GM12873 (cell line): ENCODE measurements at regions not wholly inside any gene's neighbourhood (a gene's known extent, or its start where the extent isn't known, plus 50 kb on each side); places are given as distances from the start of the nearest gene placed in this dataset.

Experiments
- TF ChIP-seq, protein P1 (sequence below): IDR thresholded peaks from 2 replicates; pipeline ENCODE4 v1.5.1; 2012; ENCODE audit warnings: low read depth, mild to moderate bottlenecking, moderate library complexity, low read length, control low read depth; ENCODE audit not compliant: insufficient read depth; ENCODE audit errors: missing control alignments

DNA sequence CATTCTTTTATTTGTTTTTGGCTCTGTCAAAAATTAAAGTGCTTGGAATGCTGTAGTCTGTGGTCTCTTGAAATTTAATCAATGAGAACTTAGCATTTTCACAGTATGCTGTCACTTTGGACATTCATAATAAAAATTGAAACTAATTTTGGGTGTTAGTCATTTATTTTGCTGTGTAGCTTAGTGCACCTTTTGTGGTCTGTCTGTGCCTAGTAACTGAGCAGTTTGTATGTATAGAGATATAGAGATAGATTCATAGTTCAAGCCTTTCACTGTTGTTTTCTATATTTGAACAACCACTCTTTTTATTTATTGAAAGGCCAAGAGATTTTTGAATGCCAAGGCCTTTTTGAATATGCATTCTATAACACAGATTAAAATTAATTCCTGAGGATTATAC lies 86.4 kb upstream of the TIAM2 start:
- TF ChIP-seq, protein P1, sequence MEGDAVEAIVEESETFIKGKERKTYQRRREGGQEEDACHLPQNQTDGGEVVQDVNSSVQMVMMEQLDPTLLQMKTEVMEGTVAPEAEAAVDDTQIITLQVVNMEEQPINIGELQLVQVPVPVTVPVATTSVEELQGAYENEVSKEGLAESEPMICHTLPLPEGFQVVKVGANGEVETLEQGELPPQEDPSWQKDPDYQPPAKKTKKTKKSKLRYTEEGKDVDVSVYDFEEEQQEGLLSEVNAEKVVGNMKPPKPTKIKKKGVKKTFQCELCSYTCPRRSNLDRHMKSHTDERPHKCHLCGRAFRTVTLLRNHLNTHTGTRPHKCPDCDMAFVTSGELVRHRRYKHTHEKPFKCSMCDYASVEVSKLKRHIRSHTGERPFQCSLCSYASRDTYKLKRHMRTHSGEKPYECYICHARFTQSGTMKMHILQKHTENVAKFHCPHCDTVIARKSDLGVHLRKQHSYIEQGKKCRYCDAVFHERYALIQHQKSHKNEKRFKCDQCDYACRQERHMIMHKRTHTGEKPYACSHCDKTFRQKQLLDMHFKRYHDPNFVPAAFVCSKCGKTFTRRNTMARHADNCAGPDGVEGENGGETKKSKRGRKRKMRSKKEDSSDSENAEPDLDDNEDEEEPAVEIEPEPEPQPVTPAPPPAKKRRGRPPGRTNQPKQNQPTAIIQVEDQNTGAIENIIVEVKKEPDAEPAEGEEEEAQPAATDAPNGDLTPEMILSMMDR: no peak

DNA sequence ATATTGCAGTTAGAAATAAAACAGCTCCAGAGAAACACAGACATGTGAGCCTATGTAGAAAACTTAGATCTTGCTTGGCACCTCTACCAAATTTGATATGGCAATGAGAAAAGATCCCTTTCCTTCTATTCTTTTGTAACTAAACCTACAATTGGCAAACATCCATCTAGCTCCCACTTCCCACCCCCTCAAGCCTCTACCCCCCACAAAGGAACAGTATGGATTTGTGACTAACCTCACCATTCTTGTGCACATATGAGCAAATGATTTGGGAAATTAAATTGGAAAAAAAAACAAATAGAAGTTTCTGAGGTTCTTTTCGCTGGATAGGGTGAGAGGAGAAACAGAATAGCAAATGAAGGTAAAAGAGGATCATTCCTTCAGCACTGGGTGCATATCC lies 85.8 kb upstream of the TIAM2 start:
- TF ChIP-seq, protein P1: no peak

DNA sequence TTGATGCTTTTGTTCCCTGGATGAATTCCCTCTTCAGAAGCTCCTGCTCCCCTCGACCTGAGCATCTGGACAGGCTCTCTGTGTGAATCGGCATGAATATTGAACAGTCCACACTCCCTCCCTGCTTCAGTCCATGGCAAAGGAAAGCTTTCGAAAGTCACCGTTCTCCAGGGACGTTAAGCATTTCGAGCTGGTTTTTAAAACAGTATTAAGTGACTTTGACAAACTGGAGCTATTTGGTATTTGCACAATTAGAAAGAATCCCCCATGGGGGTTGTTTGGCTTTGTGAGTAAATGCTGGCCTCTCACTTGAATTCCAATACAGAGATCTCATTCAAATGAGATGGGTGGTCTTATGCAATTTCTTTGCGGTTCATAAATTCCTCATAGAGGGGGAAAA lies 85.3 kb upstream of the TIAM2 start:
- TF ChIP-seq, protein P1: no peak

DNA sequence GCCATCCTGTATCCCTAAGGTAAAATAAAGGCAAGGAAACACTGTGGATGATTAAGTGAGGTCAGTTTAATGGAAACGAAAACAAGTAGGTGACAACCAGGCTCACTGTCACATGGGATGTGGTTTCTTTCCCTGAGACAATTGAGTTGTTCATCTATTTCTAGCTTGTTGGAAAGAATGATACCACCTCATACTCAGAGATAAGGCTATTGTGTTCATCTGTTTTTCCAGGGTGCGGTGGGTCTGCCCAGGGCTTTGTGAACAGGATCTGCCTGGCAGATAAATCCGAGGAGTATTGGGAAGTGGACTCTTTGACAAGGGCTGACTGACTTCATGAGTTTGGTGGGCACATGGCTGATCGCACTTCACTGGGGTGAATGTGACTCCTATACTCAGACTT lies 80.8 kb upstream of the TIAM2 start:
- TF ChIP-seq, protein P1: no peak

DNA sequence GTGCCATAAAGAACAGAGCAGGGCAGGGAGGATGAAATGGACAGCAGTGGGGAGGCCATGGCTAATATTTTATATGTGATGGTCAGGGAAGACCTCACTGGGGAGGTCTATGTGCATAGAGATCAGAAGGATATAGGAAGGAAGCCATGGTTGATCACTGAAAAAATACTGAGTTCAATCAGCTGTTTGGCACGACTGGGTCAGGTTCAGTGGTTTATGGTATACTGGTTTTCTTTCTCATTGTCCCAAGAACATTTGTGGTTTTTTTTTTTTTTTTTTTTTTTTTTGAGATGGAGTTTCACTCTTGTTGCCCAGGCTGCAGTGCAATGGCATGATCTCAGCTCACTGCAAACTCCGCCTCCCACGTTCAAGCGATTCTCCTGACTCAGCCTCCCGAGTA lies 78.3 kb upstream of the TIAM2 start:
- TF ChIP-seq, protein P1: no peak

DNA sequence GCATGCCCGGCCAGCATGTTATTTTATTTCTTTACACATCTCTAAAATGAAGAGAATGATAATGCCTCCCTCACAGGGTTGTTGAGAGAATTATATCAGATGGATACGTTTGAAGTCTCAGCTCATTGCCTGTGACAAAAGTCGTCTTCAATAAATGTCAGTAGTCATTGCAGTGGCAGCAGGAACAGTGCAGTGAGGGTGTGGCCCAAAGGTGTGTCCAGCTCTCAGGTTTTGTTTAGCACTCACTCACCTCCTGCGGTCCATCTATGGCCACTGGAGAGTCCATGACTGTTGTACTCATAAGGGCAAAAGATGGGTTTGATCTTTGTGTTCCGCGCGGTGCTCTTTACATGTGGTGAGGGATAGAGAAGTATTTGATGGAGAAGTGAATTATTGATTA lies 77.2 kb upstream of the TIAM2 start:
- TF ChIP-seq, protein P1: no peak

DNA sequence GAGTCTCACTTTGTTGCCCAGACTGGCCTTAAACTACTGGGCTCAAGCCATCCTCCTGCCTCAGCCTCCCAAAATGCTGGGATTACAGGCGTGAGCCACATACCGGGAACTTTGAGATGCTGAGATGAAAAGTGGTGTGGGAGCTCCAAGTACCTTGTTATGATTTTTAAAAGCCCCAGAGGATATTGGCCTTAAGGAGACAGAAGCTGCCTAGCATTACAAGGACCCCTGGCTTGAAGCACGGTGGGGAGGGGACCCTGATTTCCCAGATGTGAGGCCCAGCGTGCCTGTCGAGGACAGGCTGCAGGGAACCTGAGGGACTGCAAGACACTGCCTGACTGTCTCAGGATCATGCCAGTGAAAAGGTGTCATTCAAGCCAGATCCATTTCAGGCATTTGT lies 75.3 kb upstream of the TIAM2 start:
- TF ChIP-seq, protein P1: no peak
